NB4 (cell line): ENCODE measurements at regions not wholly inside any gene's neighbourhood (a gene's known extent, or its start where the extent isn't known, plus 50 kb on each side); places are given as distances from the start of the nearest gene placed in this dataset.

Experiments used
- CTCF ChIP-seq: IDR thresholded peaks from one replicate; pipeline ENCODE4 v1.5.1; 2012; ENCODE audit warnings: low read depth, low read length
- MAX ChIP-seq: IDR thresholded peaks from 2 replicates; pipeline ENCODE4 v1.6.1; 2011; ENCODE audit warnings: low read depth, low read length
- MYC ChIP-seq: IDR thresholded peaks from 2 replicates; pipeline ENCODE4 v1.6.1; 2011; ENCODE audit warnings: low read depth, low read length
- POLR2A ChIP-seq: IDR thresholded peaks from 2 replicates; pipeline ENCODE4 v1.6.1; 2011; ENCODE audit warnings: mild to moderate bottlenecking; ENCODE audit not compliant: insufficient read length; ENCODE audit errors: extremely low read depth

GRCh38 chr4:10283761-10284160 is 167.2 kb upstream of the WDR1 start:
- TF ChIP-seq CTCF (no peak), MAX (no peak), MYC (no peak), POLR2A (no peak)
